ENCODE measurements at regions not wholly inside any gene's neighbourhood (a gene's known extent, or its start where the extent isn't known, plus 50 kb on each side); places are given as distances from the start of the nearest gene placed in this dataset.
"Not testable (repeated sequence)": the region's sequence is repeated elsewhere in the genome, so short reads cannot be mapped to it uniquely, and the experiment has no call there.

DNA sequence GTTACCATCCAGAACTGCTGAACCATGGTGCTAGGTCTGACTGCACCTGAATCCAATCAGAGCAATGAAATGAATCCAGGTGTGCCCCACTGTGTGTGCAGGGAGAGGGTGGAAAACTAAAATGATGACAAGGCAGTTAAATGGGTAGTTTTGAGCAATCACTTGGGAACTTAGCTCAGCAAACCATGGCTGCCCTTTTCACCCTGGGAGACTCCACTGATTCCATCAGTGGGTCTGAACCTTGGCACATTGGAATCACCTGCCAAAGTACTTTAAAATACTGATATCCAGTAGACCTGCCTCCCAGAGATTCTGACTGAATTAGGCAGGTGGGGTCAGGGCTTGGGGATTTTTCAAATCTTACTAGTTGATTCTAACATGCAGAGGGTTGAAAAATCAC lies 59.8 kb upstream of the USP3 start:
- DNase-seq (ENCODE audit: low read depth in 6 of 9, low spot score in 9 of 9), result no peak
- Histone ChIP-seq H3K27ac (ENCODE audit: low read depth in 1 of 2, low read length in 1 of 2) (no peak overlapping the region), H3K4me1 (ENCODE audit: control insufficient read depth in 2 of 2, insufficient read depth in 2 of 2, low read length in 2 of 2) (peaks cover 13 to 29% of the 10 kb centered on the region in 2 donors), H3K36me3 (ENCODE audit: control insufficient read depth in 2 of 2, insufficient read depth in 2 of 2, low read length in 1 of 2) (no peaks in the 10 kb centered on the region), H3K27me3 (ENCODE audit: control insufficient read depth in 2 of 2, insufficient read depth in 1 of 2, low read length in 1 of 2) (no peaks in the 10 kb centered on the region), H3K9me3 (ENCODE audit: control insufficient read depth in 2 of 2, insufficient read depth in 1 of 2, low read length in 1 of 2) (no peaks in the 10 kb centered on the region), H3K4me3 (ENCODE audit: low read length in 2 of 2) (no peak overlapping the region)

DNA sequence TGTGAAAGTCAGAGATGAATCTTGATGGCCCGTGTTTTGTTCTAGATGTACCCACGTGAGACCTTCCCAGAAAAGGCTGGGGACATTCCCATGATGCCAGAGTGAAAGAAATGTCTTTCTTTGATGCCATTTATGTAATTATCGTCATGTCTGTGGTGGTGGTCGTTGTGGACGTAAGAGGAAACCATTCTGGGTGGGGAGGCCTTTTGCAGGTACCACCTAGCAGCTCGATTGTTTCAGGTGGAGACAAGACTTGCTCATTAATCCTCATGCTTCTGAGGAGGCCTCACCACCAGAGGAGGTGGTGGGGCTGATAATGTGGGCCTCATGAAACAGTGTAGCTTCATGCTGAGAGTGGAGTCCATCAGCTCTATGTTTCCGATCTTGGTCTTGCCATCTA lies 58.1 kb upstream of the USP3 start:
- Histone ChIP-seq H3K27me3 (ENCODE audit: control insufficient read depth in 2 of 2, insufficient read depth in 1 of 2, low read length in 1 of 2) (no peaks in the 10 kb centered on the region), H3K4me3 (ENCODE audit: low read length in 2 of 2) (no peak overlapping the region), H3K36me3 (ENCODE audit: control insufficient read depth in 2 of 2, insufficient read depth in 2 of 2, low read length in 1 of 2) (no peaks in the 10 kb centered on the region), H3K4me1 (ENCODE audit: control insufficient read depth in 2 of 2, insufficient read depth in 2 of 2, low read length in 2 of 2) (peaks cover 0 to 13% of the 10 kb centered on the region in 2 donors), H3K9me3 (ENCODE audit: control insufficient read depth in 2 of 2, insufficient read depth in 1 of 2, low read length in 1 of 2) (no peaks in the 10 kb centered on the region), H3K27ac (ENCODE audit: low read depth in 1 of 2, low read length in 1 of 2) (no peak overlapping the region)
- no peak for DNase-seq (ENCODE audit: low read depth in 6 of 9, low spot score in 9 of 9)
- WGBS, result 78% methylated on average over 7 of the region's 7 CpGs

DNA sequence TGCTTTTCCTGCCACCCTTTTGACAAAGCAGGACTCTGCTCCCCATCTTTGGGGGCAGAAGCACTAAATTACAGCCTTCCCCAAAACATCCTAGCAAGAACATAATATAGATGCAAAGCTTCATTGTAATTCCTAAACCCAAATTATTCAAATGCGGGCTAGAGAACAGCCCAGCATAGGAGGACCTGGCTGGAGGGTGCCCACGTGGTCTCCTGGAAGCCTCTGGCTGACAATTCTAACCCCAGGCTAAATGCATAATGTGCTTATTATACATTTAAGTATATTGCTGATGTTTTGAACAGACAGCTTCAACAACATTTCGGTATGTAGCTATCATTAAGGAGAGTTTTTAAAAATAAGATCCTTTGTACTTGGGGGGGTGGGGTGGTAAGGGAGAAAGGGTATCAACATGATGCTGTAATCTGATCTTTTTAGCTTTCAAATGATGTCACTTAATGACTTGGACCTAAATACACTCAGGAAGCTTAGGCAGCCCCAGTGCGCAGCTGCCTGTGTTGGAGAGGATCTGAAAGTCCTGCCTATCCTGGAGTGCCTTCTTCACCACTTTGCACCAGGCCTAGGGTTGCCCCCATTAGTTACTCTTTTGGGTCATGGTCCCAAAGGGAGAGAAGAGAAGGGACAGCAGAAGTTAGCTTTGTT lies 57.2 kb upstream of the USP3 start:
- WGBS, result 97% methylated on average over 4 of the region's 4 CpGs
- peaks cover 0 to 4% of the 10 kb centered on the region in 2 donors for H3K4me1 ChIP-seq (ENCODE audit: control insufficient read depth in 2 of 2, insufficient read depth in 2 of 2, low read length in 2 of 2)
- H3K4me3 ChIP-seq (ENCODE audit: low read length in 2 of 2), result no peak overlapping the region
- H3K27me3 ChIP-seq (ENCODE audit: control insufficient read depth in 2 of 2, insufficient read depth in 1 of 2, low read length in 1 of 2), result no peaks in the 10 kb centered on the region
- H3K36me3 ChIP-seq (ENCODE audit: control insufficient read depth in 2 of 2, insufficient read depth in 2 of 2, low read length in 1 of 2), result no peaks in the 10 kb centered on the region
- DNase-seq (ENCODE audit: low read depth in 6 of 9, low spot score in 9 of 9), result no peak
- H3K27ac ChIP-seq (ENCODE audit: low read depth in 1 of 2, low read length in 1 of 2), result no peak overlapping the region
- no peaks in the 10 kb centered on the region for H3K9me3 ChIP-seq (ENCODE audit: control insufficient read depth in 2 of 2, insufficient read depth in 1 of 2, low read length in 1 of 2)

DNA sequence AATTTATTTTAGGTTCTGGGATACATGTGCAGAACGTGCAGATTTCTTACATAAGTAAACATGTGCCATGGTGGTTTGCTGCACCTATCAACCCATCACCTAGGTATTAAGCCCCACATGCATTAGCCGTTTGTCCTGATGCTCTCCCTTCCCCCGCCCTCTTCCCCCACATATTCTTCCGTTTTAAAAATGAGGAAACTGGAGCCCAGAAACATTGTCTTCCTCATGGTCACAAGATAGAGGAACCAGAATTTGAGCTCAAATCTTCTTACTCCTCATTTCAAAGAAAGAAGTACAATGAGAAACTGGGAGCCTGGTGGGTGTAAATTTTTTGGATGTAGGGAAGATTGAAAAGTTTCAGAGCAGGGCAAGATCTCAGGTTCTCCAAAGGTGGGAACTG lies 56.1 kb upstream of the USP3 start:
- Histone ChIP-seq H3K36me3 (ENCODE audit: control insufficient read depth in 2 of 2, insufficient read depth in 2 of 2, low read length in 1 of 2) (no peaks in the 10 kb centered on the region), H3K4me3 (ENCODE audit: low read length in 2 of 2) (no peak overlapping the region), H3K9me3 (ENCODE audit: control insufficient read depth in 2 of 2, insufficient read depth in 1 of 2, low read length in 1 of 2) (no peaks in the 10 kb centered on the region), H3K27me3 (ENCODE audit: control insufficient read depth in 2 of 2, insufficient read depth in 1 of 2, low read length in 1 of 2) (no peaks in the 10 kb centered on the region), H3K27ac (ENCODE audit: low read depth in 1 of 2, low read length in 1 of 2) (no peak overlapping the region), H3K4me1 (ENCODE audit: control insufficient read depth in 2 of 2, insufficient read depth in 2 of 2, low read length in 2 of 2) (peaks cover 0 to 4% of the 10 kb centered on the region in 2 donors)
- WGBS, result 21% methylated on average over 4 of the region's 4 CpGs
- DNase-seq (ENCODE audit: low read depth in 6 of 9, low spot score in 9 of 9), result no peak

DNA sequence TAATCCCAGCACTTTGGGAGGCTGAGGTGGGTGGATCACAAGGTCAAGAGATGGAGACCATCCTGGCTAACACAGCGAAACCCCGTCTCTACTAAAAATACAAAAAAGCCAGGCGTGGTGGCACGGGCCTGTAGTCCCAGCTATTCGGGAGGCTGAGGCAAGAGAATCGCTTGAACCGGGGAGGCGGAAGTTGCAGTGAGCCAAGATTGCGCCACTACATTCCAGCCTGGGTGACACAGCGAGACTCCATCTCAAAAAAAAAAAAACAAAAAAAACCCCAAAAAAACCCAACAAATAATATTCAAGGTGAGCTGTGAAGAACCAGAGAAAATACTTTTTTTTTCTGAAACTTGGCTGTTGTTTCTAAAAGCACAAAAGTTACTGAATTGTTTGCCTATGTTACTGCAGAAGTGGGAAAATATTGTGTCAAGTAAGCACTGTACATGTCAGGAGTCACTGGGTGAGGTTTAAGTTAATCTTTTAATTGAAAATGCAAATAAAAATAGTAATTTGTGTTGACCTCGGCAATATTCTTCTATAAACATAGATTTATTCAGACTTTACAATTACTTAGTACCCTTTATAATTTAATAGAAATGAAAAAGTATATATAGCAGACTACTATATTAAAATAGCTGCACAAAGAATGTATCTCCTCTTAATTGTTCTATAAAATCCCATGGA lies 55.4 kb upstream of the USP3 start:
- not testable (repeated sequence) for DNase-seq (ENCODE audit: low read depth in 6 of 9, low spot score in 9 of 9); H3K4me1 ChIP-seq (ENCODE audit: control insufficient read depth in 2 of 2, insufficient read depth in 2 of 2, low read length in 2 of 2); H3K27ac ChIP-seq (ENCODE audit: low read depth in 1 of 2, low read length in 1 of 2); H3K36me3 ChIP-seq (ENCODE audit: control insufficient read depth in 2 of 2, insufficient read depth in 2 of 2, low read length in 1 of 2); H3K27me3 ChIP-seq (ENCODE audit: control insufficient read depth in 2 of 2, insufficient read depth in 1 of 2, low read length in 1 of 2); H3K9me3 ChIP-seq (ENCODE audit: control insufficient read depth in 2 of 2, insufficient read depth in 1 of 2, low read length in 1 of 2); H3K4me3 ChIP-seq (ENCODE audit: low read length in 2 of 2)
- 97% methylated on average over 11 of the region's 11 CpGs for WGBS

DNA sequence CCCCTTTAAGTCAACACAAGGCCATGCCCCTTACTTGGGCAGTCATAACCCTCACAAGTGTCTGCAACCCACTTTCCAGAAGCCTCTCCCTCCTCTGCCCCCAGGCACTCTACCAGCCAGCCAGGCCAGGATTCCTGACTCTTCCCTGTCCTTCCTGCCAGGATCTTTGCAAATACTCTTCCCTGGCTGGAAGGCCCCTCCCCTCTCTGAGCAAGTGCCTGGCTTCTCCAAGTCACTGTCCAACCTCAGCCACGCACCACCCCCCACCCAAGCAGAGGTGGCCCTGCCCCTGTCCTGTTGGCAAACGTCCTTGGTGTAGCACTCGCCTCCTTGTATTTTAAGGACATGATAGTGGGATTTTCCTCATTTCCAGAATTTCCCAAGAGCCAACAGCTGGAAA lies 54.7 kb upstream of the USP3 start:
- no peaks in the 10 kb centered on the region for H3K9me3 ChIP-seq (ENCODE audit: control insufficient read depth in 2 of 2, insufficient read depth in 1 of 2, low read length in 1 of 2)
- H3K36me3 ChIP-seq (ENCODE audit: control insufficient read depth in 2 of 2, insufficient read depth in 2 of 2, low read length in 1 of 2), result no peaks in the 10 kb centered on the region
- no peaks in the 10 kb centered on the region for H3K27me3 ChIP-seq (ENCODE audit: control insufficient read depth in 2 of 2, insufficient read depth in 1 of 2, low read length in 1 of 2)
- DNase-seq (ENCODE audit: low read depth in 6 of 9, low spot score in 9 of 9), result no peak
- 96% methylated on average over 3 of the region's 3 CpGs for WGBS
- no peak overlapping the region for H3K27ac ChIP-seq (ENCODE audit: low read depth in 1 of 2, low read length in 1 of 2)
- H3K4me1 ChIP-seq (ENCODE audit: control insufficient read depth in 2 of 2, insufficient read depth in 2 of 2, low read length in 2 of 2), result peaks cover 0 to 4% of the 10 kb centered on the region in 2 donors
- H3K4me3 ChIP-seq (ENCODE audit: low read length in 2 of 2), result no peak overlapping the region

DNA sequence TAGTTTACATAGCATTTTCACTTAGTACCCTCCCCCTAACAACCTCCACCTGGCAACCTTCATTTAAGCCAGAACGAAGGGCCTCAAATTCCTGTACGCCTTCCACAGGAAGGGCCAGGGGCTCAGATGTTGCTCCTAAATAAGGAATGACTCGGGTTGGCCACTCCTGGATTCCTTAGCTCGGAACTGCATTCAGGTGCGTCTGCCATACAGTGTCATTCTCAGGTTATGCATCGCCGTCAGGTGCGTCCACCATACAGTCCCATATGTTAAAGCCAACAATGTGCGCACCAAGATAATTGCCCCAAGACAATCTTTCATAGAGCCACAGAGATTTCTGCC lies 53.5 kb upstream of the USP3 start:
- Histone ChIP-seq H3K4me3 (ENCODE audit: low read length in 2 of 2) (no peak overlapping the region), H3K27me3 (ENCODE audit: control insufficient read depth in 2 of 2, insufficient read depth in 1 of 2, low read length in 1 of 2) (no peaks in the 10 kb centered on the region), H3K27ac (ENCODE audit: low read depth in 1 of 2, low read length in 1 of 2) (no peak overlapping the region), H3K9me3 (ENCODE audit: control insufficient read depth in 2 of 2, insufficient read depth in 1 of 2, low read length in 1 of 2) (no peaks in the 10 kb centered on the region), H3K36me3 (ENCODE audit: control insufficient read depth in 2 of 2, insufficient read depth in 2 of 2, low read length in 1 of 2) (no peaks in the 10 kb centered on the region), H3K4me1 (ENCODE audit: control insufficient read depth in 2 of 2, insufficient read depth in 2 of 2, low read length in 2 of 2) (peaks cover 0 to 4% of the 10 kb centered on the region in 2 donors)
- 97% methylated on average over 9 of the region's 9 CpGs for WGBS
- DNase-seq (ENCODE audit: low read depth in 6 of 9, low spot score in 9 of 9), result no peak

DNA sequence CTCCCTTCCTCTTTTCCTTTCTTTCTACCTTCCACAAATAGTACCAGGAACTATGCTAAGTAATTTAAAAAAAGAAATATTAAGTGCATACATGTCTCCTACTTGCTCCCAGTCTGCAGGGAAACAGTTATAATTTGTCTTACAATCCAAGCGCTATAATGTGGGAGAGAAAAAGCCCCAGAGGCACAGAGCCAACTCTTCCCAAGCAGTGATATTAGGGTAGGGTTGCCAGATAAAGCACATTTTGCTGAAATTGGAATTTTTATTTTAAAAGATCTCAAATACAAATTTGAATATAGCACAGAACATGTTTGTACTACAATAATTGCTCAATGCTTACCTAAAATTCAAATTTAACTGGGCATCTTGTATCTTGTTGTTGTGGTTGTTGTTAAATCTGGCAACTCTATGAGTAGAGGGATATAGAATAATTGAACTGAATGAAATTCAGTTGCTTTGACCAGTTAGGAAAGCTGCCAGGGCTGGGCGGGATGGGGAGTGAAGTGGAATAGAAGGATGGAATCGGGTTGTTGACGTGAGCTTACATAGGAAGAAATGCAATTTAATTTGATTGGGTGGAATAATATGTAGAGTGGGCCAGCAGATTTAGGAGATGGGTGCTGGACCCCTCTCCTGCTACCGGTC lies 52.6 kb upstream of the USP3 start:
- Histone ChIP-seq H3K4me3 (ENCODE audit: low read length in 2 of 2) (no peak overlapping the region), H3K9me3 (ENCODE audit: control insufficient read depth in 2 of 2, insufficient read depth in 1 of 2, low read length in 1 of 2) (no peaks in the 10 kb centered on the region), H3K27me3 (ENCODE audit: control insufficient read depth in 2 of 2, insufficient read depth in 1 of 2, low read length in 1 of 2) (no peaks in the 10 kb centered on the region), H3K27ac (ENCODE audit: low read depth in 1 of 2, low read length in 1 of 2) (no peak overlapping the region), H3K4me1 (ENCODE audit: control insufficient read depth in 2 of 2, insufficient read depth in 2 of 2, low read length in 2 of 2) (peaks cover 0 to 4% of the 10 kb centered on the region in 2 donors), H3K36me3 (ENCODE audit: control insufficient read depth in 2 of 2, insufficient read depth in 2 of 2, low read length in 1 of 2) (no peaks in the 10 kb centered on the region)
- no peak for DNase-seq (ENCODE audit: low read depth in 6 of 9, low spot score in 9 of 9)
- WGBS, result 97% methylated on average over 5 of the region's 5 CpGs

DNA sequence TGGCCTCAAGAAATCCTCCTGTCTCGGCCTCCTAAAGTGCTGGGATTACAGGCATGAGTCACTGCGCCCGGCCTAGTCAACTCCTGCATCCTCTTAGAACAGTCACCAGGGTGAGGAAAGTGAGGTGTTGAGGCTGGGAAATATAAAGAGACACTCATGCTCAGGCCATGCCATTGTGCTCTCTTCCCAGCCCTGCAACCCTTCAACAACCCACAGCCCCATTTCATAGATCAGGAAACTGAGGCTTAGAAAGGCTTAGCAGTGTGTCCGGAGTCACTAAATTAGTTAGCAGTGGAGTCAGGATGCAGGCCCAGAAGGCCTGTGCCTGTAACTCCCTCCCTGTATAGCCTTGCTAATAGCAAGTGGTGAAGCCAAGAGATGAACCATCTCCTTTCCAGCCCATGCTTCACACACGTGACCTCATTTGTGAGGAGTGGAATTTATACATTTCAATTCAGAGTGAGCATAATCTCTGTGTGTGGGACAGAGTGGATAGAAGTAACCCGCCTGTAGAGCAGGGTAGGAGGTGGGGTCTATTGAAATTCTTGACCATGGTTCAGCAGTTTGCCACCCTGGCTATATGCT lies 51.7 kb upstream of the USP3 start:
- DNase-seq (ENCODE audit: low read depth in 6 of 9, low spot score in 9 of 9), result no peak
- 97% methylated on average over 6 of the region's 6 CpGs for WGBS
- H3K4me1 ChIP-seq (ENCODE audit: control insufficient read depth in 2 of 2, insufficient read depth in 2 of 2, low read length in 2 of 2), result peaks cover 0 to 4% of the 10 kb centered on the region in 2 donors

More for the DNA sequence above, 51.7 kb upstream of the USP3 start:
- Histone ChIP-seq H3K27ac (ENCODE audit: low read depth in 1 of 2, low read length in 1 of 2) (no peak overlapping the region), H3K27me3 (ENCODE audit: control insufficient read depth in 2 of 2, insufficient read depth in 1 of 2, low read length in 1 of 2) (no peaks in the 10 kb centered on the region), H3K4me3 (ENCODE audit: low read length in 2 of 2) (no peak overlapping the region), H3K9me3 (ENCODE audit: control insufficient read depth in 2 of 2, insufficient read depth in 1 of 2, low read length in 1 of 2) (no peaks in the 10 kb centered on the region), H3K36me3 (ENCODE audit: control insufficient read depth in 2 of 2, insufficient read depth in 2 of 2, low read length in 1 of 2) (no peaks in the 10 kb centered on the region)
